GM13977 (cell line): ENCODE measurements at regions not wholly inside any gene's neighbourhood (a gene's known extent, or its start where the extent isn't known, plus 50 kb on each side); places are given as distances from the start of the nearest gene placed in this dataset.

Experiments used
- DNase-seq: peaks from one replicate; pipeline ENCODE4 v3.0.0; 2012; ENCODE audit warnings: low spot score
- CTCF ChIP-seq: IDR thresholded peaks from 2 replicates; pipeline ENCODE4 v1.5.1; 2012; ENCODE audit warnings: mild to moderate bottlenecking, control low read depth; ENCODE audit not compliant: insufficient read depth; ENCODE audit errors: extremely low read depth, missing control alignments
- in situ Hi-C: fragments of 300-500 bp; cut with MboI; formaldehyde crosslinking; loops from one replicate; pipeline ENCODE4 v1.12.0; 2022; ENCODE audit warnings: low sequenced_read_pairs, low pct_unique_long_range_greater_than_20kb, mixed read lengths, inconsistent platforms; ENCODE audit not compliant: unreplicated experiment

- DNase-seq, result no peak
- no peak for TF ChIP-seq CTCF
- in situ Hi-C loops, result no loop called here
Observed at GRCh38 chr7:106775552-106775936, 89.5 kb upstream of the PIK3CG start.

GRCh38 chr7:106775975-106776607 lies 89.0 kb upstream of the PIK3CG start:
- in situ Hi-C loops, result no loop called here
- no peak for DNase-seq
- no peak for TF ChIP-seq CTCF

- DNase-seq, result no peak
- in situ Hi-C loops, result no loop called here
- no peak for TF ChIP-seq CTCF
Observed at GRCh38 chr7:106776618-106777347, 88.3 kb upstream of the PIK3CG start.

- in situ Hi-C loops, result no loop called here
- no peak for TF ChIP-seq CTCF
- no peak for DNase-seq
Observed at GRCh38 chr7:106777674-106778299, 87.3 kb upstream of the PIK3CG start.

- in situ Hi-C loops, result no loop called here
- no peak for DNase-seq
- no peak for TF ChIP-seq CTCF
Observed at GRCh38 chr7:106778656-106779250, 86.3 kb upstream of the PIK3CG start.

GRCh38 chr7:106779877-106780276 lies 85.2 kb upstream of the PIK3CG start:
- DNase-seq, result no peak

More at GRCh38 chr7:106779877-106780276, 85.2 kb upstream of the PIK3CG start:
- in situ Hi-C loops, result no loop called here
- peak; percentile 35 for TF ChIP-seq CTCF
